UCSD-AML1 (cell line): ENCODE measurements at regions not wholly inside any gene's neighbourhood (a gene's known extent, or its start where the extent isn't known, plus 50 kb on each side); places are given as distances from the start of the nearest gene placed in this dataset.
A peak's percentile ranks its signal among the peaks of the same experiment; 100 is the strongest.
"Not testable (repeated sequence)": the region's sequence is repeated elsewhere in the genome, so short reads cannot be mapped to it uniquely, and the experiment has no call there.

Source experiments
- DNase-seq: peaks from one replicate; lab custom pipeline; 2025; ENCODE audit not compliant: unreplicated experiment; lab: John Stamatoyannopoulos, UW

DNA sequence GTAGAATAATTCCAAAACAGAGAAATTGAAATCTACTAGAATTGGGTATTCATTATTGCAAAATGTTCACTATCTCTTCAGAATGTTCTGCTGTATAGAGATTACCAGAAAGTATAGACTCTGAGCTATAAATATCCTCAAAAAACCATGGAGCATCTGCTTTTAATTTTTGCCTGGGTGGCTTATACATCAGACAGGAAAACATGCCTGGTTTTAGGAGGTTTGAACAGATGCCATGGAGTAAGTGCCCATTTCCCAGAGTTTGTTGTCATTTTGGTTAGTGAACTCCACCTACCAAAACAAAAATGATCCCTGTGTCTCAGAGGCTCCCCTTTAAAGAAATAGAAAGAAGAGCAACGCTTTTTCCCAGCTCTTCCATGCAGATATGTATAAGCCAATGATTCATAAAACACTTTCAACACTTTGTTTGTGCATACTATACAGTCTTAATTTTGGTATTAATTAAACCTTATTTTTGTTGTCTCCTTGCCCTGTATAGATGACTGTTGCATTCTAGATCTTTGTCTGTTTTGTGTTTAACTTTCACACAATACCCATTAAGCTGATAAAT is 68.7 kb downstream of the MEPE start:
- no peak for DNase-seq

DNA sequence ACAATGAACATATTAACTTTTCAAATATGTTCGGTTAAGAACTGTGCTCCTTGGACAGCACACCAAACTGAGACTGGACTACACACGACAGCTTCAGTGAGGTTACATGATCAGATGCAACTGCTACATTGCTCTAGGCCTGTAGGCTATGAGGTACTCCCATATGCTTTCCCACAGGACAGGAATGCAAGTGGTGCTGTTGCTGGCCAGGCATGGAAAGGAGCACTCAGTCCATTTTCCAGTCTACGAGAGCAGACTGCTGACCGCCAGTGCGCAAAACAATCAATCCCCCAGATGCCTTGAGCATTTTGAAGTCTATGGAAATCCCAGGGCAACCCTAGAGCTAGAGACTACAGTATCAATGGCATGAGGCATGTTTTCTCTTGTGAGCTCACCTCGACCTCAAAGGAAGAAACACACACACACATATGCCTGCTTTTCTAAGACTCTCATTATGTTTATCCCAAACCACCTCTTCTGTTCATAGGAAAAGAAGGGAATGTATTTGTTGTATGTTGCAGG is 70.8 kb upstream of the SPP1 start:
- no peak for DNase-seq

DNA sequence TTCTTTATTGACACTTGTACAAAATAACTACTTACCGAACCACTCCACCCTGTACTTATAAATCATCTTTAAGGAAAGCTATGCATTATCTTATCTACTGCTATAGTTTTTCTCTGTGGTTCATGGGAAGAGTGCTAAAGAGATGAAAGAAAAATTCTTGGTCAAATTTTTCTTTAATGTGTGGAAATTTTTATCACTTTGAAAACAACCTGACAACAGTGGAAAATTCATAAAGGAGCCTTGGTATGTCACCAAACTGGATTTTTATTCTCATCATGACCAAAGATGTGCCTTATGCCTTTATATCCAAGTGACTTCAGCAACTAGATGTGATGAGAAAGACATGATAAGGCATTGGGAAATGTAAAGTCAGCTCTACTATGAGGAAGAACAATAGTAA is 67.2 kb upstream of the SPP1 start:
- DNase-seq = no peak

DNA sequence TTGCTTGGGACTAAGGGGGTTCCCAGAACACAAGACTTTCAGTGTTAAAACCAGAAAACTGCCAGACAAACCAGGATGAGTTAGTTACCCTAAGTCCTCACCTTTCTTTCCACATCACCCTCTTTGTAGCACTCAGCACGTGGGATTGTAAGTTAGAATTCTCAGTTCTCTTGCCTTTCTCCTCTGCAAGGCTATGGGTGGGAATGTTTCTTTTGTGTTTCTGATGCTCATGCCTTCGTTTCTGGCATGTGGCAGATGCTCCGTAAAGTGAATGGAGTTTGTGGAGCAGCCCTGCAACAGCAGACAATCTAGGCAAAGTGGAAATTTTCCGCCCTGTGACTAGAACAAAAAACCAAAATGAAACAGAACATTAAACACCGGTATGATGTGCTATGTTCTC is 64.7 kb upstream of the SPP1 start:
- DNase-seq = no peak

DNA sequence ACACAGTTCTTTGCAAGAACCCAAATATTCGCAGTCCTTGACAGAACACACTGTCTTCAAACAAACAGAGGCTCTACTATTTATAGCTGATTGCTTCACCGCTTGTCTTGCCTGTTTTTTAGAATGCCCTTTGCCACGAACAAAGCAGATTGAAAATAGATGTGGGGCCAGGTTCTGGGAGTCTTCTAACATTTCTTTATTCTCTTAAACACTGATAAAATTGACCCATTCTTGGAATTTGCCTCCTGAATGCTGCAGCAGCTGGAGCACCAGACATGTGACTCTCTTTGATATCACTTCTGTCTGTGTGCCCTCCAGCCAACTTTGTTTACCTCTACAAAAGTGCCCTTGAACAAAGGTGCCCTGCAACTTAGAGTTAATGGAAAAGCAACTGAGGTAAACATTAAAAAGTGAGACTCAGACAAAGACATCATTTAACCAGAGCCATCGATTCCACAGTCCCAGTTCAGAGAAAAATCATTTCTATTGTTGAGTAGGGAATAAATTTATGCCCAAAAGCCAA is 64.2 kb upstream of the SPP1 start:
- no peak for DNase-seq

DNA sequence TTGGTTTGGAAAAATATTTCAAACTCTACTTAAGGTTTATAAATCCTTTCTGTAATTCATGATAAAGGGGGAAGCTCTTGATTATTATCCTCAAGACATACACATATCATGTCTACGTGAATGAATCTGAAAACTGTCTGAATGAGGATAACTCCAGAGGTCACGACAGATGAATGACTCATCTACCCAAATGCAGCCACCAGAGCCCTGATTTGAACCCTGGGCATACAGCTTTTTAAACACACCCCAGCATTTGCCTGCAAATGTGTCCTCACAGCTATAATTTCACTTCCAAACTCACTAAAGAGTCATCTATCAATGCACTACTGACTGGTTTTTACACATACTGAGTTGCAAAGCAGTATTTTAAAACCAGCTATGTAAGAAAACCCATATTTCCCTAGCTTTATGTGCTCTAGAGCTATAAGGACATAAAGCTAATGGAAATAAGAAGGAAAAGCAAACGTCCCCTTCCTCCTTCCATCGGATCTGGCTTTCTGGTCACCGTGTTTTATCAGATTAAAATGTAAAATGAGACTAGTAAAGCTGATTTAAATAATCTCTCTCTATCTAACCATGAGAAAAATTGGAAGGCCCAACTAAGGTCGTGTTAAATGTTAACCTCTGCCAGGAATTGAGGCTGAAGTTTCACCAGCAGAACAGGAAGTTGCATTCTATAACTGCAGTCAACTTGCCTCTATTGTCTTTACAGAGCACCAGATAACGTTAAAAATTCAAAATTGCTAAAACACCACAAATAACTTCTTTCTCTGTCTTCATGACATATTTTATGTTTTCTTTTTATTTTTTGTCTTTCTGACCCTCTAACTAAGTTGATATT is 63.1 kb upstream of the SPP1 start:
- DNase-seq = no peak

DNA sequence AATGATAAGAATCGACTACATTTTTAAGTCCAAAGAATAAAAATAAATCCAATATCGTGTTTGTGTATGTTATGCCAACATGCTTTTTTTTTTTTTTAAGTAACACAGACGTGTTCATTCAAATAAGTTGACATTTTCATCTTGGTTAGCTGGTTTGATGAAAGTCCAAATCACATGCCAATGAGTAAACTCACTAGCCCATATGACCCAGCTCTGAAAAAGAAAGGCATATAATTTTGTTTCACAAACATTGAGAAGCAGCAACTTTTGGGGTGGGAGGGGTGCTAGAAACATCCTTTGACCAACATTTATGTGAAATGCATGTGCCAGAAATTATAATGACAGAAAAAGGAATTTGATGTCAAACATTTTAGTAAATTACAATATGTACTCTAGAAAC is 61.6 kb upstream of the SPP1 start:
- DNase-seq = no peak

DNA sequence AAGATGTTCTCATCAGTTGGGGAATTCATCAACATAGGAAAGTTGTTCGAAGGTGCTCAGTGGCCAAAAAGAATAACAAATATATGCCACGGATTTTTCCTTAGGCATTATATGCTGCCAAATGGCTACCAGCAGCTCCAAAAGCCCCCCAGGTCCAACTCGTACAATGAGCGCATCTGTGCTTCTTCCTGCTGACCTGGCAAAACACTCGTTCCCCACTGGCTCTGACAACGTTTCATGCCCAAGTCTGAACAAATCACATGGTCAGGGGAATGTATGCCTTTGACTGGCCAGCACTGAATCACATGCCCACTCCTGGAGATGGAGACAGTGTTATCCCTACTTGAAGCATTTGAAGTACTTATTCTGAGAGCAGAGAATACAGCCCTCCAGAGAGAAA is 59.9 kb upstream of the SPP1 start:
- DNase-seq = no peak

DNA sequence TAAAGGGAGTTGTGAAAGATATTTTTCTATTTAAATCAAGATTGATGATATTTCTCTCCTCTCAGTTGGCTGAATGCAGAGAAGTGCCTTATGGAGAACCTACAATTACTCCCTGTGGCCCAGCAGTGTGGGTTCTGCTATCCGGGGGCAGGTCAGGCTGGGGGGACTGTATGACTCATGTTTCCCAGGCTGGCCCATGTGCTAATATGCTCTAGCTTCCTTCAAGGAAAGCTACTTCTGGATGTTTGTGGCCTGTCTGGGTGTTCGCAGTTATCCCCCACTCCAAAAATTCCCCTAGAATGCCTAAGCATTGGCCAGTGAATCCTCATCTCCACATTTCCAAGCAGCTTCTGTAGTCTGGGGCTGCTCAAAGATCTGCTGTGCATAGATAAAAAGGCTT is 58.9 kb upstream of the SPP1 start:
- DNase-seq = peak; percentile 39

DNA sequence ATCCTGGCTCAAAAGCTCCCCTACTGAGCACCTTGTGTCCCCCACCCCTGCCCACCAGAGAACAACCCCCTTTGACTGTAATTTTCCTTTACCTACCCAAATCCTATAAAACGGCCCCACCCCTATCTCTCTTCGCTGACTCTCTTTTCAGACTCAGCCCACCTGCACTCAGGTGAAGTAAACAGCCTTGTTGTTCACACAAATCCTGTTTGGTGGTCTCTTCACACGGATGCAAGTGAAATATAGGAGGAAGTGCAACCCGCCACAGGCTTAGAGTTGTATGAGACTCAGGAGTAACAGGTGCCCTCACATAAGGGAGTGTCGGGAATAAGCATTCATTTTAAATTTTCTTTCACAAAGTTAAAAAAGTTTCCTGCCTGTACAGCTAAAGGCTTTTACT is 57.6 kb upstream of the SPP1 start:
- not testable (repeated sequence) for DNase-seq

DNA sequence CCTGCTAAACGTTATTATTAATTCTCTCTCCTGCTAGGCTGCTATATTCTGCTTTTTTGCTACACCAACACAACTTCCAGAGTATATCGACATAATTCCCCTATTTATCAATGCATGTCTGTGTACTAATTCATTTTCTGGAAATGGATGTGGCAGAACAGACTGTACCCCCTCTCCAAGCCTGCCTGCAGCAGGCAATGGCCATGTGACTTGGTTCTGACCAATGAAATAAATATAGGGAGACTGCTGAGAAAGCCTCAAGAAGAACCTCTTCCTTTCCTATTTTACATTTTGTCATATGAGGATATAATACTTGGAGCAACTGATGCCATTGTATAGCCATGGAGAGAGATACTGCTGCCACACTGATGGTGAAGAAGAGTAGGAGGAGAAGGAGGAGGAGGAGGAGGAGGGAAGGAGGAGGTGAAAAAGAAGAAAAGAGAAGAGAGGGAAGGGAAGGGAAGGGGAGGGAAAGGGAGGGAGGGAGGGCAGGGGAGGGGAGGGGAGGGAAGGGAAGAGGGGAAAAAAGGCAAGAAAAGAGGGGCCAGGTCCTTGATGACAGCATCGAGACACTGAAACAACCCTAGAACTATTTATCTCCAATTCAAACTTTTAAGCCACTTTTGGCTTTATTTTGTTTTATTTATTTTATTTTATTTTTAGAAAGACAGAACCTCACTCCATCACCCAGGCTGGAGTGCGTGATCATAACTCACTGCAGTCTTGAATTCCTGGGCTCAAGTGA is 57.0 kb upstream of the SPP1 start:
- no peak for DNase-seq

DNA sequence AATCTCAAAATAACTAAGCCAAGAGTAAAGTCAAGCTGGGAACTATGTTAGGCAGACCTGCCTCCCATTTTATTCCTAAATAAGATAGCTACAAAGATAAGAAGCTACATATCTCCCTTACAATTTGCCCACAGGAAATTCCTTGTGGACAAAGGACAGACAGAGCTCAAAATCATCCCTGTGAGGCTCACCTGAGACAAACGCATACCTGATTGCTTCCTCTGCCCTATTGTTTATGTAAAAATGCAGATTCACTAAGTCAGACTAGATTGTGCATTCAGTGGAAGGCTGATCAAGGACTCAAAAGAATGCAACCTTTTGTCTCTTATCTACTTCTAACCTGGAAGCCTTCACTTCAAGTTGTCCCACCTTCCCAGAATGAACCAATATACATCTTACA is 56.2 kb upstream of the SPP1 start:
- DNase-seq = not testable (repeated sequence)

DNA sequence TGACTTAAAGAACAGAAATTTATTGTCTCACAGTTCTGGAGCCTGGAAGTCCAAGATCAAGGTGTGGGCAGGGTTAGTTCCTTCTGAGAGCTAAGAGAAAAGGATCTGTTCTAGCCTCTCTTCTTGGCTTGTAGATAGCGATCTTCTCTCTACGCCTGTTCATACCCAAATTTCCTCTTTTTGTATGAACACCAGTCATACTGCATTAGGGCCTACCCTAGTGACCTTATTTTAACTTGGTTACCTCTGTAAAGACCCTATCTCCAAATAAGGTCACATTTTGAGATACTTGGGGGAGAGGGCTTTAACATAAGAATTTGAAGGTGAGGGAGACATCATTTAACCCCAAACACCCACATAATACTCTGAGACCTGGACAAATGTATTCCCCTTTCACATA is 55.6 kb upstream of the SPP1 start:
- no peak for DNase-seq

DNA sequence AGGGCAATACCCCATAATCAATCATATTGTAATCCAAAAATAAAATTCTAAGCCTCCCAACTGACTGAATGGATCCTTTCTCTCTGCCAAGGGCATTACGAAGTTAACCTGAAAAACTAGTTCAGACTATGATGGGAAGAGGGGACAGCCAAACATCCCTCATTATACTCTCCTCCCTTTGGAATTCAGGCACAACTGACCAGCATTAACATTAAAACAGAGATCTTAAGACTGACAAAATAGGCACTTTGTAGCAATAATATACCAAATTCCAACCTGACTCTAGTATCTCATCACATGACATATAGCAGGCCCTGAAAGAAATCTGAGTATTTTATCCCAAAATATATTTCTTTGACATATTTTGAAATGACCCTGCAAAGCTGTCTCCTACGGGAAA is 55.0 kb upstream of the SPP1 start:
- no peak for DNase-seq

DNA sequence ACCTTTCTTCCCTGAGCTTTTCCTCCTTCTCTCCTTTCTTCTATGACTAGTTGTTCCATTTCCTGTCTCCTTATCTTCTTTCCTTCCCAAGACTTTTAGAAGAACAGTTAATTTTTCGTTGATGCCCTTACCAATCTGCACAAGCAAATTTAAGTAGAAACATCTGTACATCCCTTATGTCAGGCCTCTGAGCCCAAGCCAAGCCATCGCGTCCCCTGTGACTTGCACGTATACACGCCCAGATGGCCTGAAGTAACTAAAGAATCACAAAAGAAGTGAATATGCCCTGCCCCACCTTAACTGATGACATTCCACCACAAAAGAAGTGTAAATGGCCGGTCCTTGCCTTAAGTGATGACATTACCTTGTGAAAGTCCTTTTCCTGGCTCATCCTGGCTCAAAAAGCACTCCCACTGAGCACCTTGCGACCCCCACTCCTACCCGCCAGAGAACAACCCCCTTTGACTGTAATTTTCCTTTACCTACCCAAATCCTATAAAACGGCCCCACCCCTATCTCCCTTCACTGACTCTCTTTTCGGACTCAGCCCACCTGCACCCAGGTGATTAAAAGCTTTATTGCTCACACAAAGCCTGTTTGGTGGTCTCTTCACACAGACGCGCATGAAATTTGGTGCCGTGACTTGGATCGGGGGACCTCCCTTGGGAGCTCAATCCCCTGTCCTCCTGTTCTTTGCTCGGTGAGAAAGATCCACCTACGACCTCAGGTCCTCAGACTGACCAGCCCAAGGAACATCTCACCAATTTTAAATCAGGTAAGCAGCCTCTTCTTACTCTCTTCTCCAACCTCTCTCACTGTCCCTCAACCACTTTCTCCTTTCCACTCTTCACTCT is 53.7 kb upstream of the SPP1 start:
- not testable (repeated sequence) for DNase-seq

DNA sequence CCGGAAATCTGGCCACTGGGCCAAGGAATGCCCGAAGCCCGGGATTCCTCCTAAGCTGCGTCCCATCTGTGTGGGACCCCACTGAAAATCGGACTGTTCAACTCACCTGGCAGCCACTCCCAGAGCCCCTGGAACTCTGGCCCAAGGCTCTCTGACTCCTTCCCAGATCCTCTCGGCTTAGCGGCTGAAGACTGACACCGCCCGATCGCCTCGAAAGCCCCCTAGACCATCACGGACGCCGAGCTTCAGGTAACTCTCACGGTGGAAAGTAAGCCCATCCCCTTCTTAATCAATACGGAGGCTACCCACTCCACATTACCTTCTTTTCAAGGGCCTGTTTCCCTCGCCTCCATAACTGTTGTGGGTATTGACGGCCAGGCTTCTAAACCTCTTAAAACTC is 51.4 kb upstream of the SPP1 start:
- DNase-seq = not testable (repeated sequence)
